Peyer's patch (tissue), 4 donors: ENCODE measurements at regions not wholly inside any gene's neighbourhood (a gene's known extent, or its start where the extent isn't known, plus 50 kb on each side); places are given as distances from the start of the nearest gene placed in this dataset.
"Not testable (repeated sequence)": the region's sequence is repeated elsewhere in the genome, so short reads cannot be mapped to it uniquely, and the experiment has no call there.

Source experiments
- CTCF ChIP-seq, 6 experiments: fragments of 450-650 bp in 4 of 6; fragments of 200-600 bp in 2 of 6; sonication (generic) in 1 of 6; IDR thresholded peaks; one replicate each; pipeline ENCODE4 v1.5.1; 2017 to 2019; ENCODE audit warnings: antibody characterized with exemption in 6 of 6, mild to moderate bottlenecking in 3 of 6, moderate library complexity in 1 of 6
- POLR2A ChIP-seq, 2 donors: fragments of 450-650 bp; IDR thresholded peaks; one replicate each; pipeline ENCODE4 v1.5.1; 2017; ENCODE audit warnings: antibody characterized with exemption in 2 of 2, mild to moderate bottlenecking in 2 of 2, moderate library complexity in 2 of 2

GRCh38 chr2:90218534-90218933 is 1527.1 kb downstream of the RPIA start:
- not testable (repeated sequence) for TF ChIP-seq CTCF, POLR2A (IDR thresholded peaks at IDR 0.05)
